ENCODE measurements at regions not wholly inside any gene's neighbourhood (a gene's known extent, or its start where the extent isn't known, plus 50 kb on each side); places are given as distances from the start of the nearest gene placed in this dataset.

DNA sequence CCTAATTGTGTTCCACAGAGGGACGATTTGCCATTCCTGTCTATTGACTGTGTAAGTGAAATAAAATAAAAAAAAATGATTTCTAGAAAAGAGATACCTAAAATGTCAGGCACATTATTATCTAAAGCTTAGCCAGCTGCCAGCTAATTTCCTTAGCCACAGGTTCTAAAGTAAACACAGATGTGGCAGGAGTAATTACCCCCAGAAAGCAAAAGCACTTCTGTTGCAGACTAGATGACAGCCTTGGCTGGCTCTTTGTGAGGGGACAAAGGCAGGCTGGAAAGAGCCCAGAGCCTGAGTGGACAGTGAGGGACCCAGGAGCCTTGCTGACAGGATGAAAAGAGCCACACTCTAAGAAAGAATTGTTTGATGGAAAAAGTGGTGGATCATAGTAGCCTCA lies 418.1 kb downstream of the LRIG3 start:
- Histone ChIP-seq H3K27me3 (ENCODE audit: control insufficient read depth, low read length) (no peaks in the 10 kb centered on the region), H3K27ac (ENCODE audit: low read depth, low read length) (no peak overlapping the region), H3K9me2 (replicated peaks; ENCODE audit: control insufficient read depth, low read length) (no peaks in the 10 kb centered on the region), H3K4me2 (ENCODE audit: low read length) (no peak overlapping the region), H3K9me3 (ENCODE audit: control insufficient read depth, insufficient read depth, low read length) (no peaks in the 10 kb centered on the region), H3K4me1 (ENCODE audit: control insufficient read depth, low read length) (no peaks in the 10 kb centered on the region), H3K79me2 (ENCODE audit: control insufficient read depth, low read length) (no peaks in the 10 kb centered on the region), H3K36me3 (ENCODE audit: control insufficient read depth, low read length) (no peaks in the 10 kb centered on the region), H4K20me1 (ENCODE audit: control insufficient read depth, insufficient read depth, low read depth, low read length) (no peaks in the 10 kb centered on the region), H3K4me3 (ENCODE audit: low read length) (no peak overlapping the region), H3F3A (ENCODE audit: control insufficient read depth, insufficient read depth) (no peaks in the 10 kb centered on the region)
- TF ChIP-seq EZH2phosphoT487 (IDR thresholded peaks at IDR 0.05; ENCODE audit: borderline replicate concordance, low read length), result no peak
- no peak for TF ChIP-seq CTCF (IDR thresholded peaks at IDR 0.05; ENCODE audit: low read depth, low read length, poor library complexity, severe bottlenecking)

DNA sequence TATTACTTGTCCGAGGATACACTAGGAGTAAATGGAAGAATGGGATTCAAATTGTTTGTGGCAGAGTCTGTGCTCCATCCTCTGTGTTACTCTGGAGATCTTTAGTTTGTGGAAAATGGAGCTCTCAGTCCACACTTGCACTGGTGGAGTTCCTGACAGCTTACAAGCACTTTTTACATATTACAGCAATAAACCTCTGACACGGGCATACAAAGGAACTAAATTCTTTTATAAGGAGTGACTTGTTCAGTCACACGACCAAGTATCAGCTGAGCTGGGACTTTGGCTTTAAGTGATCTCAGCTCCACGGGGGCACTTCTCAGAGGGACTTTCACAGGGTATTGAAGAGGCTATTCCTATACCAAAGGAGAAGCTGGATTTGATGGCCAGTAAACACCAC lies 417.5 kb downstream of the LRIG3 start:
- Histone ChIP-seq H3K4me2 (ENCODE audit: low read length) (no peak overlapping the region), H3K9me2 (replicated peaks; ENCODE audit: control insufficient read depth, low read length) (no peaks in the 10 kb centered on the region), H3F3A (ENCODE audit: control insufficient read depth, insufficient read depth) (no peaks in the 10 kb centered on the region), H3K4me3 (ENCODE audit: low read length) (no peak overlapping the region), H3K27me3 (ENCODE audit: control insufficient read depth, low read length) (no peaks in the 10 kb centered on the region), H3K9me3 (ENCODE audit: control insufficient read depth, insufficient read depth, low read length) (no peaks in the 10 kb centered on the region), H3K79me2 (ENCODE audit: control insufficient read depth, low read length) (no peaks in the 10 kb centered on the region), H4K20me1 (ENCODE audit: control insufficient read depth, insufficient read depth, low read depth, low read length) (no peaks in the 10 kb centered on the region), H3K27ac (ENCODE audit: low read depth, low read length) (no peak overlapping the region), H3K36me3 (ENCODE audit: control insufficient read depth, low read length) (no peaks in the 10 kb centered on the region), H3K4me1 (ENCODE audit: control insufficient read depth, low read length) (no peaks in the 10 kb centered on the region)
- TF ChIP-seq EZH2phosphoT487 (IDR thresholded peaks at IDR 0.05; ENCODE audit: borderline replicate concordance, low read length) (no peak), CTCF (IDR thresholded peaks at IDR 0.05; ENCODE audit: low read depth, low read length, poor library complexity, severe bottlenecking) (no peak)

GRCh38 chr12:58503731-58504130 lies 416.6 kb downstream of the LRIG3 start:
- no peak overlapping the region for H3K4me2 ChIP-seq (ENCODE audit: low read length)
- no peaks in the 10 kb centered on the region for H3K9me3 ChIP-seq (ENCODE audit: control insufficient read depth, insufficient read depth, low read length)
- no peak overlapping the region for H3K27ac ChIP-seq (ENCODE audit: low read depth, low read length)
- H3K36me3 ChIP-seq (ENCODE audit: control insufficient read depth, low read length), result no peaks in the 10 kb centered on the region
- no peak for TF ChIP-seq EZH2phosphoT487 (IDR thresholded peaks at IDR 0.05; ENCODE audit: borderline replicate concordance, low read length)
- no peak for TF ChIP-seq CTCF (IDR thresholded peaks at IDR 0.05; ENCODE audit: low read depth, low read length, poor library complexity, severe bottlenecking)
- no peaks in the 10 kb centered on the region for H3F3A ChIP-seq (ENCODE audit: control insufficient read depth, insufficient read depth)
- H3K27me3 ChIP-seq (ENCODE audit: control insufficient read depth, low read length), result no peaks in the 10 kb centered on the region
- H3K4me3 ChIP-seq (ENCODE audit: low read length), result no peak overlapping the region
- H3K79me2 ChIP-seq (ENCODE audit: control insufficient read depth, low read length), result no peaks in the 10 kb centered on the region
- no peaks in the 10 kb centered on the region for H3K9me2 ChIP-seq (replicated peaks; ENCODE audit: control insufficient read depth, low read length)
- H3K4me1 ChIP-seq (ENCODE audit: control insufficient read depth, low read length), result no peaks in the 10 kb centered on the region
- H4K20me1 ChIP-seq (ENCODE audit: control insufficient read depth, insufficient read depth, low read depth, low read length), result no peaks in the 10 kb centered on the region

Data from DOHH2 (cell line).